SKM-1 treated with dmso at 0.1 percent for 144 hours (cell line): ENCODE measurements at regions not wholly inside any gene's neighbourhood (a gene's known extent, or its start where the extent isn't known, plus 50 kb on each side); places are given as distances from the start of the nearest gene placed in this dataset.
"Not testable (repeated sequence)": the region's sequence is repeated elsewhere in the genome, so short reads cannot be mapped to it uniquely, and the experiment has no call there.

Experiments used
- DNase-seq: peaks from one replicate; lab custom pipeline; 2025; ENCODE audit not compliant: unreplicated experiment; lab: John Stamatoyannopoulos, UW

GRCh38 chr10:44564790-44565189 lies 179.9 kb upstream of the CXCL12 start:
- DNase-seq, result no peak

- DNase-seq, result no peak
These were observed 181.9 kb upstream of the CXCL12 start for GRCh38 chr10:44566786-44567185.

- no peak for DNase-seq
These were observed 182.6 kb upstream of the CXCL12 start for GRCh38 chr10:44567471-44567870.

- no peak for DNase-seq
These were observed 184.5 kb upstream of the CXCL12 start for GRCh38 chr10:44569193-44570091.

GRCh38 chr10:44571701-44572100 lies 186.8 kb upstream of the CXCL12 start:
- DNase-seq, result no peak

- no peak for DNase-seq
These were observed 187.2 kb upstream of the CXCL12 start for GRCh38 chr10:44572146-44572545.

GRCh38 chr10:44573821-44574220 lies 188.9 kb upstream of the CXCL12 start:
- no peak for DNase-seq

GRCh38 chr10:44574596-44575480 lies 189.9 kb upstream of the CXCL12 start:
- DNase-seq, result no peak

GRCh38 chr10:44575601-44576380 lies 190.9 kb upstream of the CXCL12 start:
- DNase-seq, result no peak

- no peak for DNase-seq
These were observed 191.8 kb upstream of the CXCL12 start for GRCh38 chr10:44576702-44577191.

GRCh38 chr10:44577533-44577932 lies 192.6 kb upstream of the CXCL12 start:
- no peak for DNase-seq

GRCh38 chr10:44578271-44578670 lies 193.4 kb upstream of the CXCL12 start:
- no peak for DNase-seq

GRCh38 chr10:44578963-44579362 lies 194.1 kb upstream of the CXCL12 start:
- not testable (repeated sequence) for DNase-seq

- no peak for DNase-seq
These were observed 197.1 kb upstream of the CXCL12 start for GRCh38 chr10:44581996-44582395.

GRCh38 chr10:44587488-44588318 lies 202.8 kb upstream of the CXCL12 start:
- DNase-seq, result no peak

- DNase-seq, result no peak
These were observed 204.5 kb upstream of the CXCL12 start for GRCh38 chr10:44589181-44589943.

- DNase-seq, result no peak
These were observed 205.1 kb upstream of the CXCL12 start for GRCh38 chr10:44589944-44590449.

- no peak for DNase-seq
These were observed 207.0 kb upstream of the CXCL12 start for GRCh38 chr10:44591911-44592310.

- DNase-seq, result no peak
These were observed 209.1 kb upstream of the CXCL12 start for GRCh38 chr10:44593952-44594351.
